RWPE1 (cell line): ENCODE measurements at regions not wholly inside any gene's neighbourhood (a gene's known extent, or its start where the extent isn't known, plus 50 kb on each side); places are given as distances from the start of the nearest gene placed in this dataset.

Experiments used
- CTCF ChIA-PET: fragments of 350-600 bp; sonication (Branson Sonifier 250); formaldehyde crosslinking; extraction: SDS; loops from one replicate; lab custom pipeline; 2021; lab: Yijun Ruan, JAX
- POLR2A ChIA-PET: fragments of 400-600 bp; formaldehyde crosslinking; extraction: SDS; loops from one replicate; lab custom pipeline; 2020; ENCODE audit warnings: antibody characterized with exemption; ENCODE audit not compliant: low non-redundant PET; lab: Yijun Ruan, JAX
- DNase-seq: peaks from one replicate; pipeline ENCODE4 v3.0.0; 2012; ENCODE audit warnings: low spot score
- H3K27ac ChIP-seq: fragments of 450-650 bp; 2 replicates; pipeline ENCODE4 v1.5.1; 2017
- TF ChIP-seq, protein P1 (sequence below): fragments of 450-650 bp; conservative IDR thresholded peaks from 2 replicates; pipeline ENCODE4 v1.5.1; 2017; ENCODE audit warnings: low read depth, mild to moderate bottlenecking

DNA sequence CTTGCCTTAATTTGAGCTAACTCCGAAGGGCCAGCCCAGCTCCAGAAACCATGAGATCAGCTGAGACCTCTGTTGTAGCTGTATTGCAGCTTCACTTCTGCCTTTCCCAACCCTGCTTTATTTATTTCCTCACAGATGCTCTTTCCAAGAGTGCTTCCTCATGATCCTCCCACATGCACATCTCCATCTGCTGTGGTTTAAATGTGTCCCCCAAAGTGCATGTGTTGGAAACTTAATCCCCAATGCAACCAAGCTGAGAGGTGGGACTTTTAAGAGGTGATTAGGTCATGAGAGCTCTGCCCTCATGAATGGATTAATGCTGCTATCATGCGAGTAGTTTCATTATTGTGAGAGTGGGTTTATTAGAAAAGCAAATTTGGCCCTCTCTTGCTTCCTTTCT is 164.4 kb upstream of the TAB2 start:
- TF ChIP-seq, protein P1, sequence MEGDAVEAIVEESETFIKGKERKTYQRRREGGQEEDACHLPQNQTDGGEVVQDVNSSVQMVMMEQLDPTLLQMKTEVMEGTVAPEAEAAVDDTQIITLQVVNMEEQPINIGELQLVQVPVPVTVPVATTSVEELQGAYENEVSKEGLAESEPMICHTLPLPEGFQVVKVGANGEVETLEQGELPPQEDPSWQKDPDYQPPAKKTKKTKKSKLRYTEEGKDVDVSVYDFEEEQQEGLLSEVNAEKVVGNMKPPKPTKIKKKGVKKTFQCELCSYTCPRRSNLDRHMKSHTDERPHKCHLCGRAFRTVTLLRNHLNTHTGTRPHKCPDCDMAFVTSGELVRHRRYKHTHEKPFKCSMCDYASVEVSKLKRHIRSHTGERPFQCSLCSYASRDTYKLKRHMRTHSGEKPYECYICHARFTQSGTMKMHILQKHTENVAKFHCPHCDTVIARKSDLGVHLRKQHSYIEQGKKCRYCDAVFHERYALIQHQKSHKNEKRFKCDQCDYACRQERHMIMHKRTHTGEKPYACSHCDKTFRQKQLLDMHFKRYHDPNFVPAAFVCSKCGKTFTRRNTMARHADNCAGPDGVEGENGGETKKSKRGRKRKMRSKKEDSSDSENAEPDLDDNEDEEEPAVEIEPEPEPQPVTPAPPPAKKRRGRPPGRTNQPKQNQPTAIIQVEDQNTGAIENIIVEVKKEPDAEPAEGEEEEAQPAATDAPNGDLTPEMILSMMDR, result no peak
- DNase-seq, result no peak
- H3K27ac ChIP-seq, result no peak overlapping the region
- POLR2A ChIA-PET, result no interaction called here
- CTCF ChIA-PET, result no interaction called here

DNA sequence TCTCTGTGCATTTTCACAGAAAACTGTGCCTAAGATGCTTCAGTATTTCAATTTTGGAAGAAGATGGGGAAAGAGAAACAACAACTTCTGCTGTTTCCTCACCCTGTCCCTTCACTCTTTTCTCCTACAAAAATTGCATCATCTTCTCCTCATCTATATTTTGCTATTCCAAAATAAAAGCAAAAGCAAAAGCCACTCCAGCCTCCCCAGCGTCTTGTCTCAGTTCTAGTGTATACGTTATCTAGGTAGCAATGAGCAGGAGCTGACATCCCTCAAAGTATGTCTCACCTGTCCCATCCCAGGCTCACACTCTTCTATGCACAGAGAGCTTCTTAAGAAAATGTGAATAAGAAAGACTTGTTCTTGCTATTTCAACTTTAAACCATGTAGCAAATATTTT is 163.8 kb upstream of the TAB2 start:
- ChIA-PET CTCF (no interaction called here), POLR2A (no interaction called here)
- TF ChIP-seq, protein P1, result no peak
- H3K27ac ChIP-seq, result no peak overlapping the region
- DNase-seq, result no peak

DNA sequence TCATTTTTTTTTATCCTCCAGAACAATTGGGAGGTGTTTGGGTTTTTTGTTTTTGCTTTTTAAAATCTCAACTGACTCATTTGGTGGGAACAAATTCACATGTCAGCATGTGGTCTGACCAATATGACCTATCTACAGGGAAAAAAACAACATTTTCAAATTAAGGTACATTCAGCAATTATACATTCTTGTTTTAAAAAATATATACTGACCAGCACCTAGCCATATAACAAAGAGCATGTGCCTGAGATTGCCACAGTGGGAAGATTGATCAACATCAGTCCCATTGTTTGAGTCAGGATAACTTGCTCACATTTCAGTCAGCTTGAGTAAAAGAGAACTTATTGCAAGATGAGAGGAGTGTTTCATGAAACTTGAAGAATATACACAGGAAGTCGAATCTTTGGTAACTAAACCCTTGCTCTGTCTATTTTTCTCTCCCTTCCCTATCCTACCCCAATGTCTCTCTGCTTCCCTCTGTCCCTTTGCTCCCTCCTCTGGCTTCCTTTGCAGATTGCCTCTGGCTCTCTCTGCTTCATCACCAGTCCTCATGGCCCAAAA is 163.2 kb upstream of the TAB2 start:
- DNase-seq, result no peak
- H3K27ac ChIP-seq, result no peak overlapping the region
- TF ChIP-seq, protein P1, result no peak
- CTCF ChIA-PET, result no interaction called here
- POLR2A ChIA-PET, result no interaction called here

DNA sequence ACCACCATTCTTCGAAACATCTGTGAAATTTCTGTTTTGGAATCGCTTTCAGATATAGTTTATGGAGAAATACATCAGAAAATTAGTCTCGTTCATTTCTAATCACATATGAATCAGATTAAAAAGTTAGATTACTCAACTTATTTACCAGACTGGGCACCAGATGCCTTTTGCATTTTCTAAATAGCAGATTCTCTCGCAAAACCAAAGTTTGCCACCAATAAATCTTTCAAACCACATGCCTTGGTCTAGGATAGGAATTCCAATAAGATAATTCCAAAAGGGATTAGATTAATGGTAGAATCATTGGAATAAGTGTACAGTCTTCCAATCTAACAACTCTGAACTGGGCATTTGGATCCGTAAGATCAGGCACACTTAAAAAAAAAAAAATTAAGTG is 160.4 kb upstream of the TAB2 start:
- no peak for DNase-seq
- TF ChIP-seq, protein P1, result no peak
- POLR2A ChIA-PET, result no interaction called here
- H3K27ac ChIP-seq, result no peak overlapping the region
- CTCF ChIA-PET, result no interaction called here

DNA sequence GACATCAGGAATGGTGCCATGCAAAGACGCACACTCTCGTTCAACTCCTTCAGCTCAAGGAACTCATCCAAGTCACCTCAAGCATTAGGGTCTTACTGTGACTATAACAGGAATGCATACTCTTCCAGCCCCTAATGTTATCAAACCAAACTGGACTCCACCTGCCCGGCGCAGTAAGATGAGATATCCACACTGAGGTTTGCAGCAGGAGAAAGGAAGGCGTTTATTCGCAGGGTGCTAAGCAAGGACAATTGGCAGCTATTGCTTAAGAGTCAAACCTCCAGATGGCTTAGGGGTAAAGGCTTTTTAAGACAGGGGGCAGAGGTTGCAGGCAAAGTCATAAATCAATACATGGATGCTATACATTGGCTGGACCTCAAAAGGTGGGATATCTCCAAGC is 159.4 kb upstream of the TAB2 start:
- TF ChIP-seq, protein P1, result no peak
- ChIA-PET POLR2A (no interaction called here), CTCF (no interaction called here)
- DNase-seq, result no peak
- no peak overlapping the region for H3K27ac ChIP-seq

DNA sequence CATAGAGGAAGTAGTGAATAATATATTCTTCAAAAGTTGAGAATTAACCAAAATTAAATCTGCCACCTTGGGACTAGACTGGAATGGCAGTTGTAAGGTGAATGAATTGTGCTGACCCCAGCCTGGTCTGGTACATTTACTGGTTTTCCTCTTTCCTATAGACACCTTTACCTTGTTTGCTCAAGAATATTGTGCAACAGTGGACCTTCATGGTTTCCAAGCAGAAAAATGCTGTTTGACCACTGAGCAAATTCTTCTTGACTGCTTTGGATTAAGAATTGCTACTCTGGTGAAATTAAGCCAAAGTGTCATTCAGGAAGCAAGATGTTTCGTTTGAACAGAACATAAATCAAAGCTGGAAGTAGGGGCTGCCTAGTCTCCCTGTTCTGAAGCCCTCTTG is 156.6 kb upstream of the TAB2 start:
- no peak for DNase-seq
- ChIA-PET CTCF (interaction anchor here (0.6 kb wide), 1 partner anchor 97 kb away, joined by 4 read pairs; no protein-coding TSS in a partner anchor), POLR2A (no interaction called here)
- TF ChIP-seq, protein P1, result no peak
- no peak overlapping the region for H3K27ac ChIP-seq
